Lower leg skin (tissue), 4 donors: ENCODE measurements at regions not wholly inside any gene's neighbourhood (a gene's known extent, or its start where the extent isn't known, plus 50 kb on each side); places are given as distances from the start of the nearest gene placed in this dataset.

Experiments used
- DNase-seq, 2 donors: peaks; one replicate each; pipeline ENCODE4 v3.0.0-alpha.2; 2019; ENCODE audit warnings: low spot score in 2 of 2
- H3K4me3 ChIP-seq: fragments of 200-600 bp; sonication (generic); 2 replicates; pipeline ENCODE4 v1.5.1; 2017; ENCODE audit warnings: mild to moderate bottlenecking, low read depth; ENCODE audit not compliant: poor library complexity, severe bottlenecking
- CTCF ChIP-seq, 3 donors: fragments of 450-650 bp; IDR thresholded peaks; one replicate each; pipeline ENCODE4 v1.5.1; 2016; ENCODE audit warnings: antibody characterized with exemption in 3 of 3, mild to moderate bottlenecking in 3 of 3, moderate library complexity in 2 of 3
- POLR2A ChIP-seq, 2 donors: fragments of 450-650 bp; IDR thresholded peaks; one replicate each; pipeline ENCODE4 v1.6.1; 2016 to 2017; ENCODE audit warnings: antibody characterized with exemption in 2 of 2, mild to moderate bottlenecking in 1 of 2, moderate library complexity in 1 of 2
- WGBS, 2 donors: methylation state at CpG; one replicate each; pipeline ENCODE4 v1.1.5; 2018; 5-methylcytosine and 5-hydroxymethylcytosine counted together
- intact Hi-C: fragments of 100-400 bp; cut with DNase I; formaldehyde crosslinking; loops from one replicate; pipeline ENCODE4 v1.15.0; 2023; ENCODE audit warnings: low total_unique reads

- intact Hi-C loops = no loop called here
- no peak for DNase-seq
- no peak overlapping the region for H3K4me3 ChIP-seq
- TF ChIP-seq CTCF (IDR thresholded peaks at IDR 0.05) (no peak), POLR2A (IDR thresholded peaks at IDR 0.05) (no peak)
Observed at GRCh38 chr4:111174331-111174730, 551.5 kb upstream of the PITX2 start.

- TF ChIP-seq POLR2A (IDR thresholded peaks at IDR 0.05) = no peak
- no peak for TF ChIP-seq CTCF (IDR thresholded peaks at IDR 0.05)
- intact Hi-C loops = no loop called here
- DNase-seq = no peak
- no peak overlapping the region for H3K4me3 ChIP-seq
Observed at GRCh38 chr4:111178231-111178630, 555.4 kb upstream of the PITX2 start.

GRCh38 chr4:111187108-111187507 is 564.2 kb upstream of the PITX2 start:
- 85 to 90% methylated on average over 2 of the region's 2 CpGs for WGBS, 2 donors
- TF ChIP-seq CTCF (IDR thresholded peaks at IDR 0.05) = no peak
- no peak for TF ChIP-seq POLR2A (IDR thresholded peaks at IDR 0.05)
- intact Hi-C loops = no loop called here
- no peak for DNase-seq
- no peak overlapping the region for H3K4me3 ChIP-seq

- intact Hi-C loops = no loop called here
- no peak overlapping the region for H3K4me3 ChIP-seq
- no peak for DNase-seq
- 48 to 51% methylated on average over 1 of the region's 1 CpG for WGBS, 2 donors
- no peak for TF ChIP-seq CTCF (IDR thresholded peaks at IDR 0.05)
- TF ChIP-seq POLR2A (IDR thresholded peaks at IDR 0.05) = no peak
Observed at GRCh38 chr4:111198446-111198845, 575.6 kb upstream of the PITX2 start.

- TF ChIP-seq POLR2A (IDR thresholded peaks at IDR 0.05) (no peak), CTCF (IDR thresholded peaks at IDR 0.05) (no peak)
- intact Hi-C loops = no loop called here
- no peak overlapping the region for H3K4me3 ChIP-seq
- WGBS, 2 donors = 38 to 50% methylated on average over 4 of the region's 4 CpGs
- no peak for DNase-seq
Observed at GRCh38 chr4:111204797-111205196, 581.9 kb upstream of the PITX2 start.

GRCh38 chr4:111208970-111209369 is 586.1 kb upstream of the PITX2 start:
- no peak for TF ChIP-seq CTCF (IDR thresholded peaks at IDR 0.05)
- no peak for TF ChIP-seq POLR2A (IDR thresholded peaks at IDR 0.05)
- no peak overlapping the region for H3K4me3 ChIP-seq
- WGBS, 2 donors = 42 to 50% methylated on average over 6 of the region's 6 CpGs
- DNase-seq = no peak
- intact Hi-C loops = no loop called here
